SIG-M5 (cell line): ENCODE measurements at regions not wholly inside any gene's neighbourhood (a gene's known extent, or its start where the extent isn't known, plus 50 kb on each side); places are given as distances from the start of the nearest gene placed in this dataset.

ENCODE experiments used
- DNase-seq: peaks from one replicate; lab custom pipeline; 2025; lab: John Stamatoyannopoulos, UW

DNA sequence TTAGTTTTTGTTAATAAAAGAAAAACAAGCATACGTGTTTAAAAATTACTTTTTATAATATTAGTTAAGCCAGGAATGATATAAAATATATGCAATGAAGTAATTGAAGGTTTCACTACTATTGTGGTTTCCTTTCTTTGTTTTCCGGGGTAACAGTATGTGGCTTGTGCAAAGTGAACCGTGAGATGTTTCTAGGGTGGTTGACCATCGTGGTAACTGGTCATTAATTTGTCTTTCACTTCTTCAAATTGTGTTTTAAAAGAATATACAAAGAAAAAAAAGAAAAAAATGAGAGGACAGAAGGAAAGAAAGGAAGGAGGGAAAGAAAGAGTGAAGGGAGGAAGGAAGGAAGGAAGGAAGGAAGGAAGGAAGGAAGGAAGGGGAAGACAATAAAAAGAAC lies 330.1 kb upstream of the CPXCR1 start:
- DNase-seq, result no peak

DNA sequence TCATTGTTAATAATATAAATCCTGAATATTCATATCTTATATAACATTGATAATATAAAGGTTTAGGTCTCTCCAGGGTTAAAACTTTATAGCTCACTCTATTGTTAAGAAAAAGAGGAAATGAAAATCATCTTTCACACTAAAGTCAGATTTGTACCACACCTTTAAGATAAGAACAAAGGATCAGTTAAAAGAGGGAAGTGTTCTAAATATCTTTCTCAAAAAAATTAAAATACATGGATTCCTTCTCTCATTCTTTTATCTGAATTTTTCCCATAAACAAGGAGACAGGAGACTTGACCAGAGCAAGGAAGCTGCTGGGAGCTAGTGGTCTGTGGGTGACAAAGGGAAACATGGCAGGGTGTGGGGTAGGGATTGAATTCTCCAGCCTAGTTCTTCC lies 323.0 kb upstream of the CPXCR1 start:
- no peak for DNase-seq

DNA sequence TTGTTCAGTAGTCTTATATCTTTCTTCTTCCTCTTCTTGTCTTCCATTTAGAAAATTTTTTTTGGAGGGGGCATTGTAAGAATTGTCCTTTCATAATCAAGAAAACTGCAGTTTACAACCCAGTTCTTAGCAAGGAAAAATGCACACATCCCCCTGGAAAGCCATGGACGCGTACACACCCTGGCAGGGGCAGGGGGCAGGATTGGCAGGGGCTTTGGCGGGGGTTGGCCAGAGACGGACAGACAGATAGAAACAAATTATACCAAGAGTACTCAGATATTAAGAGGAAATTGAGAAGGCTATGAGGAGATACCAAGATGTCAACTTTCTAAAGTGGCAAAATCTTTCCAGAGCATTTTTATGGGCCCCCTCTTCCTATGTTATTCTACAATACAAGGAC lies 322.5 kb upstream of the CPXCR1 start:
- DNase-seq, result no peak

- DNase-seq, result no peak
These were observed 321.3 kb upstream of the CPXCR1 start for GRCh38 chrX:88425739-88426138.

- no peak for DNase-seq
These were observed 309.5 kb upstream of the CPXCR1 start for GRCh38 chrX:88437563-88437962.

- DNase-seq, result no peak
These were observed 308.8 kb upstream of the CPXCR1 start for GRCh38 chrX:88438209-88438608.

DNA sequence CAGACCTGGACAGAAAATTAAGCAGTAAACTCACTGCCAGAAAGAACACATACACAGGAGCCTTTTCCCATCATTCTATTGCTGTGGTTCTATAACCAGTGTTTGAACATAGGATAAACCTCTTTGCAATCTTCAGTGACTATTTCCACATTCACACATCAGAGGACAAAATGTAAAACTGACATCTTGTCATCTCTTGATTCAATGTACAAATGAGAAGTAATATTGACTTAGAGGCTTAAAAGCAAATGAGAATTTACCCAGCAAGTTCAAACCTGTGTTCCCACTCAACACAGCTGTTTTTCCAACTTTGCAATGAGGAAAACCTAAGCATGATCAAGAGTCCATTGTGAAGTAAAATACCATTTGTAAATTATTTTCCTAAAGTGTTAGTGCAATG lies 307.1 kb upstream of the CPXCR1 start:
- DNase-seq, result no peak
